Panc1 (cell line): ENCODE measurements at regions not wholly inside any gene's neighbourhood (a gene's known extent, or its start where the extent isn't known, plus 50 kb on each side); places are given as distances from the start of the nearest gene placed in this dataset.

ENCODE experiments used
- POLR2AphosphoS5 ChIP-seq: IDR thresholded peaks from 2 replicates; pipeline ENCODE4 v1.6.1; 2012; ENCODE audit warnings: mild to moderate bottlenecking, low read depth, low read length, moderate library complexity
- TCF7L2 ChIP-seq: IDR thresholded peaks from 2 replicates; pipeline ENCODE4 v1.6.1; 2011; ENCODE audit warnings: mild to moderate bottlenecking, low read depth, low read length, inconsistent platforms
- TF ChIP-seq, protein P1 (sequence below): fragments of 450-650 bp; IDR thresholded peaks from 2 replicates; pipeline ENCODE4 v1.5.1; 2017; ENCODE audit warnings: mild to moderate bottlenecking
- TF ChIP-seq, protein P2 (sequence below), 2 experiments: IDR thresholded peaks; 2 replicates each; pipeline ENCODE4 v1.6.1; 2011 to 2012; ENCODE audit warnings: low read depth in 2 of 2, control low read depth in 1 of 2, low read length in 1 of 2, mild to moderate bottlenecking in 1 of 2, moderate library complexity in 1 of 2; ENCODE audit not compliant: insufficient read depth in 1 of 2

DNA sequence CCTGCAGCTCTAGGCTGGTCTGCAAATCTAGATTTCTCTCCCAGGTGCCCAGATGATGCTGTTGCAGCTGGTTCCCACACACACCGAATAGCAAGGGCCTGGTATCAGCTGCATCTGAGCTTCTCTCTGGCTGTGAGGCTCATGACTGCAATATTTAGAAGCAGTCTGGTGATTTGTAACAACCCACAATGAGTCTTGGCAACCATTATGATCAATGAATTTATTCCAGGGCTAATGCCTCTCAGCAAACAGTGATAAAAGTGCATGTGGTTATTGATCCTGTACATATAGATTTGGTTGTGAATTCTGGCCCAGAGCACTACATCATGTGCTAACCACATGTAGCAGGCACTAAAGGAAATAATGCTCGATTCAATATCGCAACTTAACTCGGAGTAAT, 114.3 kb downstream of the ASCL4 start:
- TF ChIP-seq, protein P1, sequence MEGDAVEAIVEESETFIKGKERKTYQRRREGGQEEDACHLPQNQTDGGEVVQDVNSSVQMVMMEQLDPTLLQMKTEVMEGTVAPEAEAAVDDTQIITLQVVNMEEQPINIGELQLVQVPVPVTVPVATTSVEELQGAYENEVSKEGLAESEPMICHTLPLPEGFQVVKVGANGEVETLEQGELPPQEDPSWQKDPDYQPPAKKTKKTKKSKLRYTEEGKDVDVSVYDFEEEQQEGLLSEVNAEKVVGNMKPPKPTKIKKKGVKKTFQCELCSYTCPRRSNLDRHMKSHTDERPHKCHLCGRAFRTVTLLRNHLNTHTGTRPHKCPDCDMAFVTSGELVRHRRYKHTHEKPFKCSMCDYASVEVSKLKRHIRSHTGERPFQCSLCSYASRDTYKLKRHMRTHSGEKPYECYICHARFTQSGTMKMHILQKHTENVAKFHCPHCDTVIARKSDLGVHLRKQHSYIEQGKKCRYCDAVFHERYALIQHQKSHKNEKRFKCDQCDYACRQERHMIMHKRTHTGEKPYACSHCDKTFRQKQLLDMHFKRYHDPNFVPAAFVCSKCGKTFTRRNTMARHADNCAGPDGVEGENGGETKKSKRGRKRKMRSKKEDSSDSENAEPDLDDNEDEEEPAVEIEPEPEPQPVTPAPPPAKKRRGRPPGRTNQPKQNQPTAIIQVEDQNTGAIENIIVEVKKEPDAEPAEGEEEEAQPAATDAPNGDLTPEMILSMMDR, result no peak
- TF ChIP-seq TCF7L2, result no peak
- TF ChIP-seq, protein P2, sequence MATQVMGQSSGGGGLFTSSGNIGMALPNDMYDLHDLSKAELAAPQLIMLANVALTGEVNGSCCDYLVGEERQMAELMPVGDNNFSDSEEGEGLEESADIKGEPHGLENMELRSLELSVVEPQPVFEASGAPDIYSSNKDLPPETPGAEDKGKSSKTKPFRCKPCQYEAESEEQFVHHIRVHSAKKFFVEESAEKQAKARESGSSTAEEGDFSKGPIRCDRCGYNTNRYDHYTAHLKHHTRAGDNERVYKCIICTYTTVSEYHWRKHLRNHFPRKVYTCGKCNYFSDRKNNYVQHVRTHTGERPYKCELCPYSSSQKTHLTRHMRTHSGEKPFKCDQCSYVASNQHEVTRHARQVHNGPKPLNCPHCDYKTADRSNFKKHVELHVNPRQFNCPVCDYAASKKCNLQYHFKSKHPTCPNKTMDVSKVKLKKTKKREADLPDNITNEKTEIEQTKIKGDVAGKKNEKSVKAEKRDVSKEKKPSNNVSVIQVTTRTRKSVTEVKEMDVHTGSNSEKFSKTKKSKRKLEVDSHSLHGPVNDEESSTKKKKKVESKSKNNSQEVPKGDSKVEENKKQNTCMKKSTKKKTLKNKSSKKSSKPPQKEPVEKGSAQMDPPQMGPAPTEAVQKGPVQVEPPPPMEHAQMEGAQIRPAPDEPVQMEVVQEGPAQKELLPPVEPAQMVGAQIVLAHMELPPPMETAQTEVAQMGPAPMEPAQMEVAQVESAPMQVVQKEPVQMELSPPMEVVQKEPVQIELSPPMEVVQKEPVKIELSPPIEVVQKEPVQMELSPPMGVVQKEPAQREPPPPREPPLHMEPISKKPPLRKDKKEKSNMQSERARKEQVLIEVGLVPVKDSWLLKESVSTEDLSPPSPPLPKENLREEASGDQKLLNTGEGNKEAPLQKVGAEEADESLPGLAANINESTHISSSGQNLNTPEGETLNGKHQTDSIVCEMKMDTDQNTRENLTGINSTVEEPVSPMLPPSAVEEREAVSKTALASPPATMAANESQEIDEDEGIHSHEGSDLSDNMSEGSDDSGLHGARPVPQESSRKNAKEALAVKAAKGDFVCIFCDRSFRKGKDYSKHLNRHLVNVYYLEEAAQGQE (IDR thresholded peaks at IDR 0.05; ENCODE audit: insufficient read depth in 1 of 2, low read depth in 2 of 2, low read length in 1 of 2), result no peak
- TF ChIP-seq POLR2AphosphoS5, result no peak
